DOHH2 (cell line): ENCODE measurements at regions not wholly inside any gene's neighbourhood (a gene's known extent, or its start where the extent isn't known, plus 50 kb on each side); places are given as distances from the start of the nearest gene placed in this dataset.

ENCODE experiments used
- CTCF ChIP-seq: fragments of 200-600 bp; sonication (generic); IDR thresholded peaks from one replicate; pipeline ENCODE4 v1.5.1; 2014; ENCODE audit warnings: antibody characterized with exemption, mild to moderate bottlenecking, low read depth, low read length; ENCODE audit not compliant: poor library complexity, severe bottlenecking
- EZH2phosphoT487 ChIP-seq: fragments of 200-600 bp; sonication (generic); IDR thresholded peaks from 2 replicates; pipeline ENCODE4 v1.6.1; 2017; ENCODE audit warnings: borderline replicate concordance, mild to moderate bottlenecking, antibody characterized with exemption, low read length, moderate library complexity, mixed read lengths

GRCh38 chr6:155980014-155980767, 524.6 kb upstream of the NOX3 start:
- TF ChIP-seq CTCF (no peak), EZH2phosphoT487 (no peak)
